Endothelial cell of umbilical vein (primary cell): ENCODE measurements at regions not wholly inside any gene's neighbourhood (a gene's known extent, or its start where the extent isn't known, plus 50 kb on each side); places are given as distances from the start of the nearest gene placed in this dataset.

Source experiments
- CTCF ChIP-seq, 2 donors: IDR thresholded peaks; 1 replicate in 1 of 2; 2 replicates in 1 of 2; pipeline ENCODE4 v1.5.1; 2011; ENCODE audit warnings: low read length in 2 of 2, mild to moderate bottlenecking in 2 of 2, moderate library complexity in 2 of 2, control low read depth in 1 of 2, inconsistent platforms in 1 of 2, low read depth in 1 of 2; ENCODE audit not compliant: insufficient read depth in 1 of 2; ENCODE audit errors: extremely low read depth in 1 of 2
- FOS ChIP-seq: IDR thresholded peaks from 2 replicates; pipeline ENCODE4 v1.6.1; 2011; ENCODE audit warnings: mild to moderate bottlenecking, low read length, moderate library complexity, borderline replicate concordance; ENCODE audit not compliant: insufficient read depth
- POLR2A ChIP-seq: IDR thresholded peaks from 2 replicates; pipeline ENCODE4 v1.6.1; 2012; ENCODE audit warnings: low read depth, mild to moderate bottlenecking, control low read depth, low read length
- POLR2AphosphoS5 ChIP-seq: IDR thresholded peaks from 2 replicates; pipeline ENCODE4 v1.6.1; 2012; ENCODE audit warnings: low read depth, mild to moderate bottlenecking, control low read depth, low read length, moderate library complexity; ENCODE audit not compliant: insufficient read depth

- peak; percentile 36 for TF ChIP-seq POLR2A
- TF ChIP-seq CTCF (IDR thresholded peaks at IDR 0.05; ENCODE audit: extremely low read depth in 1 of 2, insufficient read depth in 1 of 2, low read depth in 1 of 2, low read length in 2 of 2) = no peak
- TF ChIP-seq POLR2AphosphoS5 = peak; percentile 83
- TF ChIP-seq FOS = peak; percentile 69
These were observed 224.2 kb upstream of the STARD13 start for GRCh38 chr13:33509642-33510229.
